ENCODE measurements at regions not wholly inside any gene's neighbourhood (a gene's known extent, or its start where the extent isn't known, plus 50 kb on each side); places are given as distances from the start of the nearest gene placed in this dataset.

DNA sequence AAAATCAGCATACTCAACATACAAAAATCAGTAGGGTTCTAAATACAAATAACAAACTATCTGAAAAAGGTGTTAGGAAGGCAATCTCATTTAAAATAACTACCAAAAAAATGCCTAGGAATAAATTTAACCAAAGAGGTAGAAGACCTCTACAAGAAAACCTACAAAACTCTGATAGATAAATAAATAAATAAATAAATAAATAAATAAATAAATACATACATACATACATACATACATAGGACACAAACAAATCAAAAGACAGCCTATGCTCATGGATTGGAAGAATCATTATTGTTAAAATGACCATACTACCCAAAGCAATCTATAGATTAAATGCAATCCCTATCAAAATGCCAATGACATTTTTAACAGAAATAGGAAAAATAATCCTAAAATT lies 194.7 kb downstream of the BARHL2 start:
- Histone ChIP-seq H3K4me1 (ENCODE audit: control insufficient read depth, insufficient read depth, low read length, unreplicated experiment) (no peaks in the 10 kb centered on the region), H3K27me3 (ENCODE audit: insufficient read depth, low read length) (no peaks in the 10 kb centered on the region), H2AFZ (ENCODE audit: low read length, unreplicated experiment) (no peak overlapping the region), H3K27ac (ENCODE audit: low read depth, low read length) (no peak overlapping the region), H3K4me3 (ENCODE audit: low read depth, low read length) (no peak overlapping the region), H3K79me2 (ENCODE audit: control insufficient read depth, insufficient read depth, low read length, unreplicated experiment) (no peaks in the 10 kb centered on the region), H3K36me3 (ENCODE audit: insufficient read depth, low read length) (no peaks in the 10 kb centered on the region)

DNA sequence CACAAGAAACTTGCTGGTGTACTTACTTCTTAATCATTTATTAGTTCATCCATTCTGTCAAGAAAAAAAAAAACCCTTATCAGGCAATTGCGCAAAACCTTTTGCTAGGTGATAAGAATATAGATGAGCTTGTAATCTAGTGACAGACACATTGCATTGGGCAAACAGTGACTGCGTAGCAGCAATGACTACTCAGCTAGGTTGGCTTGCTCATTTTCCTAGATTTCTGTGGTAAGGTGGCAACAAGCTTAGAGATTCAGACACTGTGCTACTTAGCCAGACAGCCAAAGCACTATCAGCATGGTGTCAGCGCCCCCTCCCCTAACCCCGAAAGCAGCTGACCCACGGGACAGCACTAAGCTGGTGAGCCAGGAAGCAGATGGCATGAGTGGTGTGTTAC lies 203.1 kb downstream of the BARHL2 start:
- Histone ChIP-seq H3K79me2 (ENCODE audit: control insufficient read depth, insufficient read depth, low read length, unreplicated experiment) (no peaks in the 10 kb centered on the region), H3K36me3 (ENCODE audit: insufficient read depth, low read length) (no peaks in the 10 kb centered on the region), H3K4me3 (ENCODE audit: low read depth, low read length) (no peak overlapping the region), H3K27ac (ENCODE audit: low read depth, low read length) (no peak overlapping the region), H2AFZ (ENCODE audit: low read length, unreplicated experiment) (no peak overlapping the region), H3K27me3 (ENCODE audit: insufficient read depth, low read length) (no peaks in the 10 kb centered on the region), H3K4me1 (ENCODE audit: control insufficient read depth, insufficient read depth, low read length, unreplicated experiment) (no peaks in the 10 kb centered on the region)

DNA sequence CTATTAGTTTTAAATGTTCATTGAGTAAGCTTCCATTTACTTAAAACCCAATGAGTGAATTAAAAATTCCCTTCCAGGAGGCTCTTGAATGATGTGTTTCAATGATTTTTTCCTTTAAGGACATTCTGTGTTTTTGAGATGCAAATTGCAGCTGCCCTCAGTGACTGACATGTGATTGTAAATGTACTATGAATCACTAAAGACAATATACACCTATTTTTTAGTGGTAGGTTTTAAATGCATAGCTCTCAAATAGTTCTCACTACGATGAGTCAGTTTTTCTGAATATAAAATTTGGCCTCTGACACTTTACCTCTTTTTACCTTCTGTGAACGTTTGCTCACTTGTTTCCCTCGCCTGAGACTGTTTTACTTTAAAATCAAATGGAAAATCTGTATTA lies 204.7 kb downstream of the BARHL2 start:
- no peak overlapping the region for H3K27ac ChIP-seq (ENCODE audit: low read depth, low read length)
- no peaks in the 10 kb centered on the region for H3K79me2 ChIP-seq (ENCODE audit: control insufficient read depth, insufficient read depth, low read length, unreplicated experiment)
- no peak overlapping the region for H3K4me3 ChIP-seq (ENCODE audit: low read depth, low read length)
- H3K4me1 ChIP-seq (ENCODE audit: control insufficient read depth, insufficient read depth, low read length, unreplicated experiment) = no peaks in the 10 kb centered on the region
- no peaks in the 10 kb centered on the region for H3K36me3 ChIP-seq (ENCODE audit: insufficient read depth, low read length)
- no peak overlapping the region for H2AFZ ChIP-seq (ENCODE audit: low read length, unreplicated experiment)
- no peaks in the 10 kb centered on the region for H3K27me3 ChIP-seq (ENCODE audit: insufficient read depth, low read length)

DNA sequence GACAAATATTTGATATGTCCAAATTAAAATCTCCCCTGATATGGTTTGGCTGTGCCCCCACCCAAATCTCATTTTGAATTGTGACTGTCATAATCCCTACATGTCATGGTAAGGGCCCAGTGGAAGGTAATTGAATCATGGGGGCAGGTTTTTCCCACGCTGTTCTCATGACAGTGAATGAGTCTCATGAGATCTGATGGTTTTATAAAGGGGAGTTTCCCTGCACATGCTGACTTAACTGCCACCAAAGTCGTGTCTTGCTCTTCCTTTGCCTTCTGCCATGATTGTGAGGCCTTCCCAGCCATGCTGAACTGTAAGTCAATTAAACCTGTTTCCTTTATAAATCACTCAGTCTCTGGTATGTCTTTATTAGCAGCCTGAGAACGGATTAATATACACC lies 207.0 kb downstream of the BARHL2 start:
- Histone ChIP-seq H3K4me1 (ENCODE audit: control insufficient read depth, insufficient read depth, low read length, unreplicated experiment) (no peaks in the 10 kb centered on the region), H3K4me3 (ENCODE audit: low read depth, low read length) (no peak overlapping the region), H3K27me3 (ENCODE audit: insufficient read depth, low read length) (no peaks in the 10 kb centered on the region), H3K27ac (ENCODE audit: low read depth, low read length) (no peak overlapping the region), H3K36me3 (ENCODE audit: insufficient read depth, low read length) (no peaks in the 10 kb centered on the region), H3K79me2 (ENCODE audit: control insufficient read depth, insufficient read depth, low read length, unreplicated experiment) (no peaks in the 10 kb centered on the region), H2AFZ (ENCODE audit: low read length, unreplicated experiment) (no peak overlapping the region)

DNA sequence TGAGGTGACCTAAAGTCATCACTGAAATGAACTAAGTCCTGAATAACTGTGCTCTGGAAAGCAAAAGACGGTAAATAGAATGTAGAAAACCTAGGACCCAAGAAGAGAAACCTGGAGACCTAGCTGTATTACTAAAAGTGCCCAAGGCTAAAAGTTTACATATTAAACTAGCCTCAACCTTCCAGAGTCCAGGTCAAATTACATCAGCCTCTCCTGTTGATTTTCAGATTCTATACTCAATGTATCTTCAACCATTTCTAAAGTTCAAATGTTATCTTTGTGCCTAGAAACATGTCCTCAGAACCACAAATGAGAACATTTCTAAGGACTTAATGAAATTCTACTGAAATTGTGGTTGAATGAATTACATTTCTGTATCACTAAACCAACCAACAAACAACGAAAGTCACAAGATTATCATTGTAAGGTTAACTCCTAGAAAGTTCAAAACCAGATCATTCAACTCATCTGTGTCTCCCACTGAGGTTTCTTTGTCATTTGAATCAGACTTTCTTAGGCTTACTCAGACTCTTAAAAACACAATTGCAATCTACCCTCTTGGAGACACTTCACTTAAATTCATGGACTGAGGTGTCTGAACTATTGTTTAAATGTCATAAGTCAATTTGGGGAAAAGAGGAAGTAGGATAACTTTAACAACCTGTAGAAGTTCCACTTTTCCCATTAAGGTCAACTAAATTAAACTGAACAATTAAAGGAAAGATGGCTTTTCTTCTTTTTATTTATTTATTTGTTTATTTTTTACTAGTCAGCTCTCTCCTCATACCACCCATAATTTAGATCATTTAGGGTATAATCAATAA lies 207.7 kb downstream of the BARHL2 start:
- no peak overlapping the region for H2AFZ ChIP-seq (ENCODE audit: low read length, unreplicated experiment)
- H3K27me3 ChIP-seq (ENCODE audit: insufficient read depth, low read length) = no peaks in the 10 kb centered on the region
- H3K36me3 ChIP-seq (ENCODE audit: insufficient read depth, low read length) = no peaks in the 10 kb centered on the region
- H3K4me3 ChIP-seq (ENCODE audit: low read depth, low read length) = no peak overlapping the region
- no peaks in the 10 kb centered on the region for H3K79me2 ChIP-seq (ENCODE audit: control insufficient read depth, insufficient read depth, low read length, unreplicated experiment)
- H3K4me1 ChIP-seq (ENCODE audit: control insufficient read depth, insufficient read depth, low read length, unreplicated experiment) = no peaks in the 10 kb centered on the region
- no peak overlapping the region for H3K27ac ChIP-seq (ENCODE audit: low read depth, low read length)

DNA sequence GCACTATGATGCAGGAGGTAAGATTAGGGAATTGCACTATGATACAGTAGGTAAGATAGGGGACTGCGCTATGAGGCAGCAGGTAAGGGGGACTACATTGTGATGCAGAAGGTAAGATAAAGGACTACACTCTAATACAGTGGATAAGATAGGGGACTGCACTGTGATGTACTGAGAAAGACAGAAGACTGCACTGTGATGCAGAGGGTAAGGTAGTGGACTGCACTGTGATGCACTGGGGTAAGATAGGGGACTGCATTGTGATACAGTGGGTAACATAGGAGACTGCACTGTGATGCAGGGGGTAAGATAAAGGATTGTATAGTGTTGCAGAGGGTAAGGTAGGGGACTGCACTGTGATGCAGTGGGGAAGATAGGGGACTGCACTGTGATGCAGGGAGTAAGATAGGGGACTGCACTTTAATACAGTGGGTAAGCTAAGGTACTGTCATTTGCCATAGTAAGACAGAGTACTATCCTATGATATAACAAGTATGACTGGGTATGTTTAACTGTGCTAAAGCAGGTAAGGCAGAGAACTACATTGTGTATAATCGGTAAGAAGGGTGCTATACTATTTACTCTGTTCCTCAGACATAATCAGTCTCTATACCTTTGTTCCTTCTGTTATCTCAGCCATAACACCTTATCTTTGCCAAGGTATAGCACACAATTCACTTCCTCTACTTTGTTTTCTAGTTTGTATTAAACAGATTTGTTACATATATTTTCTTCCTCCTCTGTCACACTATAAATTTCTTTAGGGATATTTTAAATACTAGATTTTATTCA lies 208.5 kb downstream of the BARHL2 start:
- Histone ChIP-seq H3K27ac (ENCODE audit: low read depth, low read length) (no peak overlapping the region), H3K4me1 (ENCODE audit: control insufficient read depth, insufficient read depth, low read length, unreplicated experiment) (no peaks in the 10 kb centered on the region), H3K27me3 (ENCODE audit: insufficient read depth, low read length) (no peaks in the 10 kb centered on the region), H3K79me2 (ENCODE audit: control insufficient read depth, insufficient read depth, low read length, unreplicated experiment) (no peaks in the 10 kb centered on the region), H2AFZ (ENCODE audit: low read length, unreplicated experiment) (no peak overlapping the region), H3K4me3 (ENCODE audit: low read depth, low read length) (no peak overlapping the region), H3K36me3 (ENCODE audit: insufficient read depth, low read length) (no peaks in the 10 kb centered on the region)

DNA sequence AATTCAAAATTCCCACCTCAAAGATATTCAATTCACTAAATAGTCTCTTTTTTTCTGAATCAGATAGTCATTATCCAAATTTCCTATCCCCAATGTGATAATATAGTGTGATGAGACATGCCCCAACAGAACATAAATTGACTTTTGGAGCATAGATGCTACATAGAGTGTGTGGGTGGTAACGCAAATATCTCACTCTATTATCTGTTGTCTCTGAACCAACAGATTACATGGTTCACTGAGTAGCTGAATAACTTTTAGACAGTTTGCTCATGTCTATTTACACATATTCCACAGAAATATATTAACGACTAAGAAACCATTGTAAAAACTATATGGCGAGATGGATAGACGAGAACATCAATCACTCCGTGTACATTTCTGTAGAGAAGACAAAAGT lies 209.9 kb downstream of the BARHL2 start:
- Histone ChIP-seq H2AFZ (ENCODE audit: low read length, unreplicated experiment) (no peak overlapping the region), H3K4me3 (ENCODE audit: low read depth, low read length) (no peak overlapping the region), H3K27me3 (ENCODE audit: insufficient read depth, low read length) (no peaks in the 10 kb centered on the region), H3K4me1 (ENCODE audit: control insufficient read depth, insufficient read depth, low read length, unreplicated experiment) (no peaks in the 10 kb centered on the region), H3K79me2 (ENCODE audit: control insufficient read depth, insufficient read depth, low read length, unreplicated experiment) (no peaks in the 10 kb centered on the region), H3K27ac (ENCODE audit: low read depth, low read length) (no peak overlapping the region), H3K36me3 (ENCODE audit: insufficient read depth, low read length) (no peaks in the 10 kb centered on the region)

DNA sequence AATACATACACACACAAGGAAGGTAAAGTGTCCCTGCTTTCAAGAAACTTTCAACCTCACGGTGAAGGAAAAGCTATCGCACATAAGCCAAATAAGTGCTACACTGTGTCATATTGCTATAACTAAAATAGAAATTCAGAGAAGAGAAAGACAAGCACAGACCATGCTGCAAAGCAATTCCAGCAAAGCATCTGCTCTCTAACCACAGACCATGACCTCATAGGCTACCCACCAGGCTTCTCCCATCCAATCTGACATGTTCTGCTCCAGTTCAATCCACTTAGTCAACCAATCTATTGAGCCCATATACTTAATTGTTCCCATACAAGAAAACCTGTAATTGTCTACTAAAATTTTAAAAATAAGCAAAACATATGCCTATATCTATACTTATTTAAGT lies 211.3 kb downstream of the BARHL2 start:
- Histone ChIP-seq H3K27ac (ENCODE audit: low read depth, low read length) (no peak overlapping the region), H3K4me1 (ENCODE audit: control insufficient read depth, insufficient read depth, low read length, unreplicated experiment) (no peaks in the 10 kb centered on the region), H3K36me3 (ENCODE audit: insufficient read depth, low read length) (no peaks in the 10 kb centered on the region), H3K79me2 (ENCODE audit: control insufficient read depth, insufficient read depth, low read length, unreplicated experiment) (no peaks in the 10 kb centered on the region), H3K4me3 (ENCODE audit: low read depth, low read length) (no peak overlapping the region), H3K27me3 (ENCODE audit: insufficient read depth, low read length) (no peaks in the 10 kb centered on the region), H2AFZ (ENCODE audit: low read length, unreplicated experiment) (no peak overlapping the region)

DNA sequence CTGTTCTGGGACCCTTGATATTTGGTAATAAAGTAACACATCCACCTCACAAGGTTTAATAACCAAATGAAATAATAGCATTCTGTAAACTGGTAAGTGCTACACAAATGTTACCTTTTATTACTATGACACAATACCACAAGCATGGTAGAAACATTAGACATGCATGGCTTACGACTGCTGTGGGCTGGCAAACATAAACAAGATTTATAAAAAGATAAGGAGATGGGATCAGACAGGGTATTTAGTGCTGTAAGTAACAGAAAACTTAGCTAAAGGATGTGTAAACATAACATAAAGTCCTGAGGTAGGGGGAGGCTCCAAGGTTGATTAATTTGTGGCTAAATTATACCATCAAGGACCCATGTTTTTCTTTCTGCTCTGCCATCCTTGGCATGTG lies 212.6 kb downstream of the BARHL2 start:
- Histone ChIP-seq H2AFZ (ENCODE audit: low read length, unreplicated experiment) (no peak overlapping the region), H3K27me3 (ENCODE audit: insufficient read depth, low read length) (no peaks in the 10 kb centered on the region), H3K4me1 (ENCODE audit: control insufficient read depth, insufficient read depth, low read length, unreplicated experiment) (no peaks in the 10 kb centered on the region), H3K79me2 (ENCODE audit: control insufficient read depth, insufficient read depth, low read length, unreplicated experiment) (no peaks in the 10 kb centered on the region), H3K27ac (ENCODE audit: low read depth, low read length) (no peak overlapping the region), H3K36me3 (ENCODE audit: insufficient read depth, low read length) (no peaks in the 10 kb centered on the region), H3K4me3 (ENCODE audit: low read depth, low read length) (no peak overlapping the region)

DNA sequence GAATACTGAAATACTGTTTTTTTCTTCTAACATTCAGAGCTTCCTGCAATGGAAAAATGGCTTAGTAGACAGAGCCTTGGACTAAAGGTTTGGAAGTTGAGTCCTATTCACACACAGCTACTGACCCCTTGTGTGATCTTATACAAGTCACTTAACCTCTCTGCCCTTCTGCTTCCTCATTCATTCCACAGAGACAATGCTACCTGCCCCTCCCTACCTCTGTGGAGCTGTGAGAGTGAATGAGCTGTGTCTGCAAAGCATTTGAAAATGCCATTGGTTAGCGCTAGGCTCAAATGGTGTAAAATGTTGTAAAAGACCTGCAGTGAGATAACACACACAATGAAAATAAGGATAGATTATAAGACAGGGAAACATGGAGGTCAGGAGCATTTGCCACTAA lies 214.4 kb downstream of the BARHL2 start:
- H3K27ac ChIP-seq (ENCODE audit: low read depth, low read length) = no peak overlapping the region
- H2AFZ ChIP-seq (ENCODE audit: low read length, unreplicated experiment) = no peak overlapping the region
- no peaks in the 10 kb centered on the region for H3K79me2 ChIP-seq (ENCODE audit: control insufficient read depth, insufficient read depth, low read length, unreplicated experiment)
- H3K36me3 ChIP-seq (ENCODE audit: insufficient read depth, low read length) = no peaks in the 10 kb centered on the region
- no peaks in the 10 kb centered on the region for H3K27me3 ChIP-seq (ENCODE audit: insufficient read depth, low read length)
- no peak overlapping the region for H3K4me3 ChIP-seq (ENCODE audit: low read depth, low read length)
- H3K4me1 ChIP-seq (ENCODE audit: control insufficient read depth, insufficient read depth, low read length, unreplicated experiment) = no peaks in the 10 kb centered on the region

DNA sequence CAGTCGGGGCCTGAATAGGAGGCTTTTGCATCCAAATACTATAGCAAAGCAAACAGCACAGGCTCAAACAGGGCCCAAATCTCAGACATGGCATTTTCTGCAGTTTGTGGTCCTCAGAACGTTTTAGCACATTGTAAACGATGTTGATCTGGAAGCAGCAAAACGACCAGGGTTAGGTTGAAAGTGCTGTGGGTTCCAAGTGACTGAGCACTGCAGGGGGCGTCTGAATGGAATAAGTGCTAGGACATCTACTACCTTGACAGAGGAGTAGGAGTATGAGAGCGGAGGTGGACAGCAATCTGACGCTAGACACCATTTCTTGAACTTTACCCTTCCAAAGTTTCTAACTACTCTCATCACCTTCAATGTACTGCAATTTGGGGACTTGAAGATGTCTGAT lies 214.9 kb downstream of the BARHL2 start:
- Histone ChIP-seq H3K79me2 (ENCODE audit: control insufficient read depth, insufficient read depth, low read length, unreplicated experiment) (no peaks in the 10 kb centered on the region), H3K36me3 (ENCODE audit: insufficient read depth, low read length) (no peaks in the 10 kb centered on the region), H3K4me1 (ENCODE audit: control insufficient read depth, insufficient read depth, low read length, unreplicated experiment) (no peaks in the 10 kb centered on the region), H3K4me3 (ENCODE audit: low read depth, low read length) (no peak overlapping the region), H3K27ac (ENCODE audit: low read depth, low read length) (no peak overlapping the region), H3K27me3 (ENCODE audit: insufficient read depth, low read length) (no peaks in the 10 kb centered on the region), H2AFZ (ENCODE audit: low read length, unreplicated experiment) (no peak overlapping the region)
